HG03378 (cell line): ENCODE measurements at regions not wholly inside any gene's neighbourhood (a gene's known extent, or its start where the extent isn't known, plus 50 kb on each side); places are given as distances from the start of the nearest gene placed in this dataset.

ENCODE experiments used
- ATAC-seq: cut with Tn5 transposase; IDR thresholded peaks from one replicate; pipeline ENCODE4 v1.9.1; 2021; ENCODE audit warnings: mild to moderate bottlenecking, moderate library complexity; ENCODE audit not compliant: unreplicated experiment

DNA sequence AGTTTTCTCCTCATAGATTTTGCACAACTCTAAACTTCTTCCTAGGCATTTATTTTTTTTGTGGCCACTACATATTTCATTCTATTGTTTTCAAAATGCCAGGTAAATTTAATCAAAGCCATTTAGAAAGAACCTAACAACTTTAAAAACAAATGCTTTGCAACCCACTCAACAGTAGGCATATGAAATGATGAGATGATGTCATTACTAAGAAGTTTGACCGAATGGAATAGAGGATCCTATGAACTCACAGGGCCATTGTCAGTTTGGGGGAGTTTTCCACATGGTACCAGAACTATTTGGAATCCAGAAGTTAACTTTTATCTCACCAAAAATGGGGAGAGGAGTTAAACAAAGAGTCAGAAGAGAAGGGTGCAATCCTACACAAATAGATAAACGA, 100.7 kb upstream of the INHBA start:
- ATAC-seq, result no peak

DNA sequence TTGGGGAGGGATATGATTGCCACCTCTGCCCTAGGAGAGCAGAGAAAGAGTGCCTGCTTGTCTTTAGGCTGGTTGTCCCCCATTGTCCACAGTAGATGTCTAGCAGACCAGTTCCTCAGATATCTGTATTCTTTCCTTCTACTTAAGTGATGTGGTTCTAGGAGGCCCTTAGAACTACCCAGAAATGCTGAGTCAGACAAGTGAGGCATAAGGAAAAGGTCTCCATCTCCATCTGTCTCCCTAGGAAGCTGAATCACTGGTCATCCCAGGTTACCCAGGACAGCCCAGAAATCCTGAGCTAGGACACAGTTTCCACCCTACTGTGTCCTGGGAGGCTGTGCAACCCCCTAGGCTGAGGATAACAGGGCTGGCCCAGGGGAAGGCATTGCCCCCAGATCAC, 93.4 kb upstream of the INHBA start:
- no peak for ATAC-seq

DNA sequence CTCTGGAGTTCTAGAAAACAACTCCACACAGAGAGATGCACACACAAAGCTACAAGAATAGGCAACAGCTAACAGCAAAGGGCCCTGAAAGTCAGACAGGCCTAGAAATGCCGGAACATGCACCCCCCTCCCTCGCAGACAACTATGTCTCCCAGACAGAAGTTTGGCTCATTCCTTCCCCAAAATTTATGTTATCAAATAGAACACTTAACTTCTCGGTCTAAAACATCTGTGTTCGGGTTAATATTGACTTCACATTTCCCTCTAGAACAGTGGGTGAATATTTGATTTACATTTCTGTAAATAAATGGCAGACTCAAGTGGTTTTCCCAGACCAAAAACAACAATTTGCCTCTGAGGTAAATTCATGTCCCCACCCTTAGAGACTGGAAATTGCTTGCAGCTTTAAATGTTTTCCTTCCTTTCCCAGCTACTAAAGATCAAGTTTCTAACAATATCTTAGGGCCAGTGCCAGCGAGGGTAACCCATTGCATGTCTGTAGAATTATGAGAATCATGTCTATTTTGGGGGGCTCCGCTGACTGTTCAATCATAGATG, 92.5 kb upstream of the INHBA start:
- ATAC-seq, result no peak

DNA sequence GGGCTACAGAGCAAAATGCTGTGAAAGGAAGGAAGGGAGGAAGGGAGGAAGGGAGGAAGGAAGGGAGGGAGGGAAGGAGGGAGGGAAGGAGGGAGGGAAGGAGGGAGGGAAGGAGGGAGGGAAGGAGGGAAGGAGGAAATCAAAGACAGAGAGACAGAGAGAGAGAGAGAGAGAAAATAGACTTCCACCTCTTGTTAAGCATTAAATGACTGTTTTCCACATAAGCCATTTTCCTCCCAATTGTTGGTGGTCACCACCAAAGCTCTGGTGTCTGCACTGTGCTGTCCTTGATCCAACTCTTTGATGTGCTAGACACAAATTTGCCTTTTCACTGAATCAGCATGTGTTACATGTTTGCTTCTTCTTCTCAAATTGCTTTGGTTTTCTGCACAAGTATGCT, 90.7 kb upstream of the INHBA start:
- no peak for ATAC-seq

DNA sequence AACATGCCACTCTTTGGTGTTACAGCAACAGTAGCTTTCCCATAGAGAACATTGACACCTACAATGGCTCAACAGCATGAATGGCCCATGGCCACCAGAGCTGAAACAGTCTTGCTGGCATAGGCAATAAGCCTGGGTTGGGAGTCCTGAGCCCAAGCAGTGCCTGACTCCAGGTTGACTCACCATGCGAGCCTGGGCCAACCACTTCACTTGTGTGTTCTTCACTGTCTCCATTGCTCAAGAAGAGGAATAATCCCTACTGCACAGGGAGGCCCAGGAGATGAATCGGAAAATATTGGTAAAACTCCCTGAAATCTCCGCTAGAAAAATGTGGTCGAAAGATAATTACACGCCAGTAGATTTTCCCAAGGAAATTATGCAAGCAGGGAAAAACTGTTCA, 89.2 kb upstream of the INHBA start:
- ATAC-seq, result no peak

DNA sequence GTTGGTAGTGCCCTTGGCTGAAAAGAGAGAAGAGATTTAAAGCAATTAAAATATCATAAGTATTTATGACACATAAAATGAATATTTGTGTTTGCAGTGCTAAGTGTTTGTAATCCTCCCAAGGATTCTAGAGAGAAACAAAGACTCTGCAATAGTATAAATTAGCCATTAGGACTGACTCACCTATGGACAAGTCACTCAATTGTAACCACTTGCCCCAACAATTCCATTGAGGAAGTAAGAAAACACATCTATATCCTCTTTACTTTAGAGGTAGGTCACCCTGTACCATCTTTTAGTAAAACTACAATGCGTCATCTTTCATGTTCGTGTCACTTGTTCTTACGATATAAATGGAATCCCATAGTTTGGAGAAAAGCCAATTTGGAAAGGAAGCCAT, 85.7 kb upstream of the INHBA start:
- ATAC-seq, result no peak

DNA sequence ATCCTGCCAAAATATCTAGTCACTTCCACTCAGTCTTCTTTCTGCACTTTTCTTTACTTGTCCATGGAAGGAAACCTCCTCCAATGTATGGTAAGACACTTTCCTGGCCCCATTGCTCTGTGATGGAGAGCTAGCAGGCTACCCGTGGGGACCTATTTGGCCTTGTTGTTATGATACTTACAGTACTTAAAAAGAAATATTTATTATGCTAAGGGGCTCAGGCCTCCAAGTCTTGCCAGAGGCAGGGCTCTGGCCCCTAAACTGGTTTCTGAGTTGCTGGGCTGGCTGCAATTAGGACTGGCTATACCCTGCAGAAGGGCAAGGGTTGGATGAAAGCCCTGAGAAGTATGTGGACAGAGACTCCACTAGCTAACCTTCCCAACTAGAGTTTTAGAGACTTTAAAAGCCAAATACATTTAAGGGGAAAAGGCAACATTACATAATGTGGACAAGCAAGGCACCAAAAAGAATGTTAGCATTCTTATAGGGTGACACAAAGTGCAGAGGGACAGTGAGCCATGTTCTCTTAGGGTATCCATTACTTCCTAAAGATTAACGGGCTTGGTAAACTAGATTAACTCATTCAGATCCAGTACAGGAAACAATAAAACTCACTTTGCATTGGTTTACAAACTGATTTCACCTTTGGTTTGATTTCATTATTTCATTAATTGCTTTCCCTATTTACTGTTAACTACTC, 84.9 kb upstream of the INHBA start:
- ATAC-seq, result no peak

DNA sequence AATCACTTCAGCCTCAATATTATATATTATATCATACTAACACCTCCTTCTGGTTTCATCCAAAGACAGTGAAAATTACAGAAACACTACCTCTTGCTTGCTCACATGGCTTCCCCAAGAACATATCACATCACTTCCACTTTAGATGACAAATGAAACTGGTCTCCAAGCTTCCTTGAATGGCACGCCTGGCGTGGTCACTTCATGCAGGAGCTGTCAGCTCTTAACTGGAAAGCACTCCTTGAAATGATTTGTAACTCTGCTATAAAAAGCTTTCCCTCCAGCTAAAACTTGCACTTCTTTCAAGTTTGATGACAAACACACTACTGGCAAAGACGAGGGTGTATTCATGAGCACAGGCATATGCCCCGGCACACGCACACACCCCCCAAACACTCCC, 84.1 kb upstream of the INHBA start:
- no peak for ATAC-seq

DNA sequence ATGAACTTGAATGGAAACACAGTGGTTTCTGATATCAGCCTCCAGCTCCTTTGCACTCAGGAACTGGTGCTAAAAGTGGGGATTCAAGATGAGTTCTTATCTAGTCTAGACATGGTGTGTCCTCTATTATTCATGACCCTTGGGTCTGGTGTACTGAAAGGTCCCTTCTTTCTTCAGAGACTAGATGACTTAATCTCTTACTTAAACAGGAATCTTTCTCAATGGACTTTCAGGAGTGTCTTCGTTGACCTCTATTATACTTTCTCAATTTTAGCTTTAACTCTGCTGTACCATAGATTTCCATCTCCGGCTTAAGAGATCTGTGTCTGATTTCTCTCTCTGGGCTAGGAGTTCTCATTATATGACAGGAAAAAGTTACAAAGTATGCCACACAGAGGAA, 83.5 kb upstream of the INHBA start:
- ATAC-seq, result no peak

DNA sequence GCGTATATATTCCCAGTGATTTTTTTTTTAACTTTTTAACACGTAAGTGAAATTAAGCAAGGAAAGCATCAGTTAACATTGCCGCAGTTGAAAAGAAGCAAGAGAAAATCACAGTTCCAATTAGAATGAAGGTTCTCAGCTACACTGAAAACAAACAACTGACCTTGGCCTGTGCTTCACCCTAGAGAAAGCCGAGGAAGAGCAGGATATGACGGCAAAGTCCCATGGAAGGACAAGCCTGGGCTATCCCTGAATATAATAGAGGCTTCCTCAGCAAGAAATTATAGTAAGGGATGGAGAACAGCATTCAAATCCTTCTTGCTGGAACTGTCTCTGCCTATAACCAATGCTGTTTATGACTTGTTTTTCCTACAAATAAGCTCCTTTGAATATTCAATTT, 83.0 kb upstream of the INHBA start:
- no peak for ATAC-seq

DNA sequence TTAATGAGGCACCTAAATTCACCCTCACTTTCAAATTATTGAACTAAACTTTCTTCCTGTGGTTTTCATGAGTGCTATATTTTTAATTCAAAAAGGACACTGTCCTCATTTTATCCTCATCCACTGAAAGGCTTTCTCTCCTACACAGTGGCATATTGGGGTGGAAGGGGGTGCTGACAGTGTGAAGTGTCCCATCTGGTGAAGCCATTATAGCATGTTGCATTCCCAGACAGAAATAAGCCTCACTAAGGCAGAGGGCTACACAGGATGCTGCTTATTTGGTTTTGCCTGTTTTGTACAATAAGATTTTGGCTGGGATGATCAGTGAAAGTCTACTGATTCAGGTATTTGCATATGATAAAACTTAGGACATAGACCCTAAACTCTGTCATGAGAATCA, 82.4 kb upstream of the INHBA start:
- no peak for ATAC-seq

DNA sequence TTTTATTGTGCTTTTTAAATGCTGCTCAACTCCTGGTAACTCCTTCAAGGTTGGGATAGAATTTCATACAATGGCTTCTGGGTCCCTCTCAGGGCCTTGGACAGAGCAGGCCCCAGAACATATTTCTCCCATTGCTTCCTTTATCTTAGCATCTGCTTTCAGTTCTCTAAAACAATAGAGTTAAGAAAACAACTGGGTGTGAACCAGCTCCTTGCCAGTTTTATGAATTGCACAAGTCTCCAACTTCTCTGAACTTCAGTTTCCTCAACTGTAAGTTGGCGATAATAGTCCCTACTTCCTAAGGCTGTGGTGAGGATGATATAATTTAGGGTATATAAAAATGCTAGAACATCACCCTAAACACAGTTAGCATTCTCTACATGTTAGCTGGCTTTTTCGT, 77.0 kb upstream of the INHBA start:
- ATAC-seq, result no peak

DNA sequence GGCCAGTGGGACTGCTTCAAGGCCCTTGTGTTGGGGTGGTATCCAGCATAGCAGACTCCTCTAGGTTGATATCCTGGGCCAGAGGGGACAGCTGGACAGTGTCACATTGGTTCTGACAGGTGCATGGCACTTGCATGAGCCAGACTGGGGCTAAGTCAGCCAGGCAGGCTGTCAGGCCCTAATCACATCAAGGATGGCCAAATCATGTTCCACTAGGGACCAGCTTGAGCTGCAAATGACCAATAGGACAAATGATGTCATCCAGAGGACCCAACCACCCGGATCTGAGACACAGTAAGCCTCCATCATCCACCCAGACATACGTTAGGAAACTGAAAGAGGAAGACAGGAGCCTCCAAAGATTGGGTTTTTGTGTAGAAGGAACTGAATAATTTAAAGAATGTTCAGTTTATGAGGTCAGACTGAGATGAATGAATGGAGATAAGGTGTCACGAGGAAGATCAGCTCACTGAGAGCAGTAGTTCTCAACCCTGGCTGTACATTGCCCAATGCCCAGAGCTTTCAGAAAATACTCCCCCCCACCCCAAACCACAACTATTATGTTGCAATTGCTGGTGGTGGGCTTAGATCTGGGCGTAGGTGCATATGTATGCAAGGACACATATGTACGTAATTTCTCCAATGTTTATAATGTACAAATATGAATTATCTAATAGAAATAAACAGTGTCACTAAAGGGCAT, 75.2 kb upstream of the INHBA start:
- ATAC-seq, result no peak

DNA sequence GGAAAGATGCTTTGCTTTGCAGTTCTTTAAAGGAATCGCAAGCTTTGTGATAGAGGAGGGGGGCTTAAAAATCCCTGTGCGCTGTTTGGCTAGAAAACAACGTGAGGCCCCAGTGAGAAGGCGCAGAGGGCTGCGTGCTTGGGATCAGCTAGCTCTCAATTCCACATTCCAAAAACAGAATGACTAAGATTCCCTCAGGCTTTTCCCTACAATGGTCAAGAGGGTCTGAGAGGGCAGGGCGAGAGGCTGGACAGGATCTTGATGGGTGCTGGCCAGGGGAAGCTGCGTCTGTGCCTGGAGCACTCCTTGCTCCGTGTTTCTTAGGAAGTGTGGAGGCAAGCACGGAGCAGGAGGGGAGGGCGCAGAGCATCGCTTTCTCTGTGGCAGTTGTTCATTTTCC, 72.1 kb upstream of the INHBA start:
- ATAC-seq, result no peak

DNA sequence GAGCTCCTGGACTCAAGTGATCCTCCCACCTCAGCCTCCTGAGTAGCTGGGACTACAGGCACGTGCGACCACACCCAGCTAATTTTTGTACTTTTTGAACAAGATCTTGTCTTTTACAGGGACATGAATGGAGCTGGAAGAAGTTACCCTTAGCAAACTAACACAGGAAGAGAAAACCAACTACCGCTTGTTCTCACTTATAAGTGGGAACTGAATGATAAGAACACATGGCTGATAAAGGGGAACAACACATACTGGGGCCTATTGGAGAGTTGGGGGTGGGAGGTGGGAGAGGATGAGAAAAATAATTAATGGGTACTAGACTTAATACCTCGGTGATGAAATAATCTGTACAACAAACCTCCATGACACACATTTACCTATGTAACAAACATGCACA, 70.9 kb upstream of the INHBA start:
- ATAC-seq, result no peak

DNA sequence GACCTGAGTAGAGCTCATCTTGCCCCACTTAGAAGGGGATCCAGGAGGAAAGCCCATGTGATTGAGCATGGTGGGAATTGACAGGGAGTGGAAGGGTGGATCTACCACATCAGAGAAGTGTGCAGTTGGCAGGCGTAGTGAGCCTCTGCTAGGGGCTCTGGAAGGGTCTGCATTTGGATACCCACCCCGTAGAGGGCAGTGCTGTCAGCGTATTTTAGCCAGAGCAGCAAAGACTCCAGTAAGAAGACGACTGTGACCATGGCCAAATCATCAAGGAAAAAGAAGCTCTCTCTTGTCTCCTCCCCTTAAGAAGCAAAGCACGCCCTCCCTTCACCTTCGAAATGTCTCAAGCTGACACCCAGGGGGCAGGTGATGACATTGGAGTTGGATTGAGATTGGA, 68.8 kb upstream of the INHBA start:
- no peak for ATAC-seq

DNA sequence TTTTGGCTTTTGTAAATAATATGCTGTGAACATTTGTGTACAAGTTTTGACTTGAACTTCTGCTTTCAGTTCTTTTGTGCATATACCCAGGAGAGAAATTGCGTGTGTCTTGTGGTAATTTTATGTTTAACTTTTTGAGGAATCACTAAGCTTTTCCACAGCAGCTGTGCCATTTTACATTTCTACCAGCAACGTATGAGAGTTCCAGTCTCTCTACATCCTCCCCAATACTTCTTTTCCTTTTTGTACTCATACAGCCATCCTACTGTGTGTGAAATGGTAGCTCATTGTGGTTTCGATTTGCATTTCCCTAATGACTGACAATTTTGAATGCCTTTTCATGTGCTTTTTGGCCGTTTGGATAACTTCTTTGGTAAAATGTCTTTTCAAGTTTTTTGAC, 66.3 kb upstream of the INHBA start:
- no peak for ATAC-seq

DNA sequence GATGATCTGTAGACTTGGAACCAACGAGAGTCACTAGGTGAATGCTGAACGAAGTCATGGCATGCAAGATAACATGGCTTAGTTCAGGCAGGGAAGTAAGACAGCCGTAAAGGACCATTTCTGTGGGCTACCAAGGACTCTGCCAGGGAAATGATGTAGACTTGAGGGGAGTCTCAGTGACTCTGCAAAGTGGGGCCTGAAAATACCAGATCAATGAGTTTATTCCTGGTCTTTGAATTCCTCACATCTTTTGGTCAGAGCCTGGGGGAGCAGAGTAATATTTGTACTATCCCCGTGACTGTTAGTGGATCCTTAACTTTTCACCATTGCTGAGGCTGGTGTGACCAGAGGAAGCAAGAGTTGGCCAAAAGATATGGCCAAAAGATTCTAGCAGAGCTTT, 60.7 kb upstream of the INHBA start:
- no peak for ATAC-seq

DNA sequence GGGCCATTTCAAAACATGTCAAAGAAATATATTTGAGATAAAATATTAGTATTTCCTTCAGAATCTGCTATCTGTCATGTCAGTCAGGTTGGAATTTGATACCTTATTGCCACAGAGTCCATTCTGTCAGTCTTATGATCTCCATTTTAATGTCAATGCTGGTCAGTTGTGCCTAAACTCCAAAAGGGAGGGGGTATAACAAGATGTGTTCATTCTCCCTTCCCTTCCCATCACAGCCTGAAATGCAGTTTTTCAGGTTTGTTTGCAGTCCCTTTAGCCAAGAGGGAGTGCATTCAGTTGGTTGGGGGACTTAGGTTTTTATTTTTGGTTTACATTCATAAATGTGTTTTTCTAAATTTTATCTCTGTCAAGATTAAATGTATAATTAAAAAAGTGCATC, 59.8 kb upstream of the INHBA start:
- no peak for ATAC-seq

DNA sequence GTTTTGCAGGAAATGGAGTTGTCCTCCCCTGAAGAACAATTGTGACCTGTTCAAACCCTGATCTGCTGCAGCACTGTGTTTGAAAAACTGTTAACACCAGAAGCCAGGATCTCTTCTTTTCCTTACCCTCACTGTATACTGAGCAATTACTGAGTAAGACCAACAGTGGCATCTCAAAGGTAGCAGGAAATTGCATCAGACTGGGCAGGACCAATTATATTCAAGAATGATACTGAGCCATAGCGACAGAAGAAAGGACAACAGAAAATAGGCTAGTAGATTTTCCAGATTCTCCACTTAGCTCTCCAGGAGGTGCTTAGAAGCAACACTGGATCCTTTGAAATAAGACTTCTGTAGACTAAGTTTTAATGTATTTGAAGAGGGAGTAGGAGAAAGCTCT, 57.4 kb upstream of the INHBA start:
- ATAC-seq, result no peak

DNA sequence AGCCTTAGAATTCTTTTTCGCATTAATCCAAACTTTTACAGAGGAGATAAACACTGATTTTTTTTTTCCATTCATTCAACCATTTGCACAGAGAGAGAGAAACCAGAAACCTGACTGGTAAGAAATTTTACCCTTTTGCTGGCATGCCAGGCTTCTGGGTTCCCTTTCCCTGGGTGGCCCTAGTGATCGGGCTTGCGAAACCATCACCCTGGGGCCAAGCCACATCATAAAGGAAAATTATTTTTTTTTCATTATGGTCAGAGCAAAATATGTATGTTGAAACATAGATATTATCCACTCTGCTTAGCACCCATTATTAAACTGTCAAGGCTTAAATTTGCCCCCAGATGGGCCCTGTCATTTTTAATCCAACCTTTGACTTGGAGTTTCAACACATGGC, 55.4 kb upstream of the INHBA start:
- ATAC-seq, result no peak

DNA sequence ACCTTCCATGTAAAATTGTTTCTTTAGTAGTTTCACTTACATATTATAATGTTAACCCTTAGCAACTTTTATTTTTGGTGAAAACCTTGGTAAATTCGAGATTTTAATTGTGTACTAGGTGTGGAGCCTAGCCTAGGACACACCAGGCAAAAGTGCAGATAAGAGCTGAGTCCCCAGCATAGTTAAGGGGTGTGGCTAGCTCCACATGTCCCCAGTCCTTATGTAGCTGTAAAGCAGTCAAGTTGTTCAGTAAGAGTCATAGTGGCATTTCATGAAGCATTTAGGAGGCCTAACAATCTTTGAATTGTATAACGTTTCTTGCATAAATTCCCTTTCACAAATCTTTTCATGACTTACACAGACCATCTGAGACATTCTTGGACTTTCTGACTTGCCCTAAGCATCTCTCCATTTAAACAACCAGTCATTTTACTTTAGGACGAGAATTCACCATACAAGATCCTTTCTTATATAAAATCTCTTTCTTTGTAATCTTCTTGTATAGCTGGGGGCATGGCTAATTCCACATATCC, 53.8 kb upstream of the INHBA start:
- no peak for ATAC-seq
